ENCODE measurements at regions not wholly inside any gene's neighbourhood (a gene's known extent, or its start where the extent isn't known, plus 50 kb on each side); places are given as distances from the start of the nearest gene placed in this dataset.

GRCh38 chr10:81696609-81697388 lies 178.2 kb upstream of the NRG3 start:
- Mint-ChIP-seq H3K27ac (no peak overlapping the region), H3K4me1 (no peaks in the 10 kb centered on the region), H3K36me3 (ENCODE audit: low read depth) (no peaks in the 10 kb centered on the region), H3K27me3 (no peaks in the 10 kb centered on the region), H3K9me3 (peaks cover 16% of the 10 kb centered on the region), H3K4me3 (no peak overlapping the region)
- ChIA-PET CTCF (no interaction called here), POLR2A (no interaction called here)
- no peak for ATAC-seq (ENCODE audit: low read depth)
- TF ChIP-seq CTCF (IDR thresholded peaks at IDR 0.05): no peak
- DNase-seq: no peak
- intact Hi-C loops (cut with micrococcal nuclease): no loop called here

GRCh38 chr10:81704596-81704995 lies 170.4 kb upstream of the NRG3 start:
- ATAC-seq (ENCODE audit: low read depth): no peak
- no peaks in the 10 kb centered on the region for H3K27me3 Mint-ChIP-seq
- DNase-seq: no peak
- no peaks in the 10 kb centered on the region for H3K36me3 Mint-ChIP-seq (ENCODE audit: low read depth)
- H3K9me3 Mint-ChIP-seq: peaks cover 16% of the 10 kb centered on the region
- no peaks in the 10 kb centered on the region for H3K4me1 Mint-ChIP-seq
- POLR2A ChIA-PET: no interaction called here
- intact Hi-C loops (cut with micrococcal nuclease): no loop called here
- CTCF ChIA-PET: no interaction called here
- H3K4me3 Mint-ChIP-seq: no peak overlapping the region
- no peak for TF ChIP-seq CTCF (IDR thresholded peaks at IDR 0.05)
- no peak overlapping the region for H3K27ac Mint-ChIP-seq

- Mint-ChIP-seq H3K9me3 (peaks cover 4% of the 10 kb centered on the region), H3K27me3 (no peaks in the 10 kb centered on the region), H3K4me3 (no peak overlapping the region), H3K27ac (no peak overlapping the region), H3K36me3 (ENCODE audit: low read depth) (no peaks in the 10 kb centered on the region), H3K4me1 (no peaks in the 10 kb centered on the region)
- POLR2A ChIA-PET: no interaction called here
- TF ChIP-seq CTCF (IDR thresholded peaks at IDR 0.05): no peak
- ATAC-seq (ENCODE audit: low read depth): no peak
- no peak for DNase-seq
- intact Hi-C loops (cut with micrococcal nuclease): no loop called here
- CTCF ChIA-PET: no interaction called here
These were observed 166.6 kb upstream of the NRG3 start for GRCh38 chr10:81708416-81708815.

GRCh38 chr10:81708929-81709328 lies 166.1 kb upstream of the NRG3 start:
- no peak for DNase-seq
- ChIA-PET POLR2A (no interaction called here), CTCF (no interaction called here)
- Mint-ChIP-seq H3K27ac (no peak overlapping the region), H3K4me3 (no peak overlapping the region), H3K9me3 (peaks cover 2% of the 10 kb centered on the region), H3K4me1 (no peaks in the 10 kb centered on the region), H3K36me3 (ENCODE audit: low read depth) (no peaks in the 10 kb centered on the region), H3K27me3 (no peaks in the 10 kb centered on the region)
- TF ChIP-seq CTCF (IDR thresholded peaks at IDR 0.05): no peak
- no peak for ATAC-seq (ENCODE audit: low read depth)
- intact Hi-C loops (cut with micrococcal nuclease): no loop called here

GRCh38 chr10:81722399-81722798 lies 152.6 kb upstream of the NRG3 start:
- CTCF ChIA-PET: interaction anchor here (0.7 kb wide), 1 partner anchor 22 kb away, joined by 3 read pairs; no protein-coding TSS in a partner anchor
- peaks cover 9% of the 10 kb centered on the region for H3K9me3 Mint-ChIP-seq

More at GRCh38 chr10:81722399-81722798, 152.6 kb upstream of the NRG3 start:
- TF ChIP-seq CTCF (IDR thresholded peaks at IDR 0.05): no peak
- Mint-ChIP-seq H3K4me3 (no peak overlapping the region), H3K36me3 (ENCODE audit: low read depth) (no peaks in the 10 kb centered on the region), H3K27ac (no peak overlapping the region), H3K27me3 (no peaks in the 10 kb centered on the region), H3K4me1 (peaks cover 8% of the 10 kb centered on the region)
- intact Hi-C loops (cut with micrococcal nuclease): no loop called here
- ATAC-seq (ENCODE audit: low read depth): no peak
- DNase-seq: no peak
- POLR2A ChIA-PET: no interaction called here

All from activated B cell treated with CpG ODN at 0.5 μM for 24 hours (primary cell).